Ovary (tissue), 3 donors: ENCODE measurements at regions not wholly inside any gene's neighbourhood (a gene's known extent, or its start where the extent isn't known, plus 50 kb on each side); places are given as distances from the start of the nearest gene placed in this dataset.

Source experiments
- CTCF ChIP-seq, 3 donors: fragments of 450-650 bp in 2 of 3; fragments of 200-600 bp in 1 of 3; IDR thresholded peaks; one replicate each; pipeline versions ENCODE4 v1.5.1 to v1.8.0; 2016 to 2022; ENCODE audit warnings: antibody characterized with exemption in 3 of 3, mild to moderate bottlenecking in 1 of 3
- EP300 ChIP-seq: sonication (generic); formaldehyde crosslinking; IDR thresholded peaks from one replicate; pipeline ENCODE4 v1.6.1; 2017; ENCODE audit warnings: antibody characterized with exemption
- POLR2A ChIP-seq: fragments of 450-650 bp; IDR thresholded peaks from one replicate; pipeline ENCODE4 v1.6.1; 2017; ENCODE audit warnings: antibody characterized with exemption, mild to moderate bottlenecking, moderate library complexity
- donor health status: DM: no; HTN: no; CAD: no.

GRCh38 chr5:63341442-63341841 lies 620.8 kb downstream of the HTR1A start:
- no peak for TF ChIP-seq CTCF (IDR thresholded peaks at IDR 0.05)
- no peak for TF ChIP-seq POLR2A
- TF ChIP-seq EP300, result no peak
